ENCODE measurements at regions not wholly inside any gene's neighbourhood (a gene's known extent, or its start where the extent isn't known, plus 50 kb on each side); places are given as distances from the start of the nearest gene placed in this dataset.

DNA sequence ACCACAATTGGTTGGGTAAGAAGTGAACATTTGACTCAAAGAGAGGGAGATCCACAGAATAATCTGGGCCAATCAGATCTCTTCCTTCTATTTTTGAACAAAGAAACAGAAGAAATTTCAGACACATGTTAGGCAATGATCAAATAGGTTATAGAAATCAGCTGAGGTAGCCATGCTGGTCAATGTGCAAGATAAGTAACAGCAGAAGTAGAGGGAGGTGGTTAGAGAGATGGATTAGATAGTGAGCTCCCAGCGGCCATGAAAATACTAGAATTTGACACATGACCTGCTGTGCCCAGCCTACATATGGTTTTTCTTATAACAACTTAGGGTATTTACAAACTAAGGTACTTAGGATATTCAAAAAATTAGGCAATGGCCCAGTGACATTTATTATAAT, 230.9 kb upstream of the ARID2 start:
- TF ChIP-seq AFF1 (IDR thresholded peaks at IDR 0.05; ENCODE audit: low read depth in 1 of 2, partially characterized antibody in 2 of 2), result no peak
- no peak for TF ChIP-seq BHLHE40 (IDR thresholded peaks at IDR 0.05; ENCODE audit: low read length)
- no peak for TF ChIP-seq HMGXB4 (CRISPR knock-in tag; IDR thresholded peaks at IDR 0.05)
- TF ChIP-seq NCOR1 (IDR thresholded peaks at IDR 0.05), result no peak
- TF ChIP-seq E2F3 (CRISPR knock-in tag; IDR thresholded peaks at IDR 0.05), result no peak
- no peak for TF ChIP-seq XRCC4 (IDR thresholded peaks at IDR 0.05; ENCODE audit: extremely low read depth, insufficient read depth, insufficient read length)
- no peak for TF ChIP-seq GABPA (tag; conservative IDR thresholded peaks at IDR 0.05; ENCODE audit: low read depth)
- no peak for TF ChIP-seq ZNF75A (CRISPR knock-in tag; IDR thresholded peaks at IDR 0.05)

Measured in K562 (cell line).